ENCODE measurements at regions not wholly inside any gene's neighbourhood (a gene's known extent, or its start where the extent isn't known, plus 50 kb on each side); places are given as distances from the start of the nearest gene placed in this dataset.

GRCh38 chr2:140154271-140154670 is 1374.1 kb upstream of the NXPH2 start:
- no peak overlapping the region for H3K27ac ChIP-seq
- TF ChIP-seq, protein P1, sequence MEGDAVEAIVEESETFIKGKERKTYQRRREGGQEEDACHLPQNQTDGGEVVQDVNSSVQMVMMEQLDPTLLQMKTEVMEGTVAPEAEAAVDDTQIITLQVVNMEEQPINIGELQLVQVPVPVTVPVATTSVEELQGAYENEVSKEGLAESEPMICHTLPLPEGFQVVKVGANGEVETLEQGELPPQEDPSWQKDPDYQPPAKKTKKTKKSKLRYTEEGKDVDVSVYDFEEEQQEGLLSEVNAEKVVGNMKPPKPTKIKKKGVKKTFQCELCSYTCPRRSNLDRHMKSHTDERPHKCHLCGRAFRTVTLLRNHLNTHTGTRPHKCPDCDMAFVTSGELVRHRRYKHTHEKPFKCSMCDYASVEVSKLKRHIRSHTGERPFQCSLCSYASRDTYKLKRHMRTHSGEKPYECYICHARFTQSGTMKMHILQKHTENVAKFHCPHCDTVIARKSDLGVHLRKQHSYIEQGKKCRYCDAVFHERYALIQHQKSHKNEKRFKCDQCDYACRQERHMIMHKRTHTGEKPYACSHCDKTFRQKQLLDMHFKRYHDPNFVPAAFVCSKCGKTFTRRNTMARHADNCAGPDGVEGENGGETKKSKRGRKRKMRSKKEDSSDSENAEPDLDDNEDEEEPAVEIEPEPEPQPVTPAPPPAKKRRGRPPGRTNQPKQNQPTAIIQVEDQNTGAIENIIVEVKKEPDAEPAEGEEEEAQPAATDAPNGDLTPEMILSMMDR (conservative IDR thresholded peaks at IDR 0.05): no peak
- TF ChIP-seq ZFX (IDR thresholded peaks at IDR 0.05): no peak

DNA sequence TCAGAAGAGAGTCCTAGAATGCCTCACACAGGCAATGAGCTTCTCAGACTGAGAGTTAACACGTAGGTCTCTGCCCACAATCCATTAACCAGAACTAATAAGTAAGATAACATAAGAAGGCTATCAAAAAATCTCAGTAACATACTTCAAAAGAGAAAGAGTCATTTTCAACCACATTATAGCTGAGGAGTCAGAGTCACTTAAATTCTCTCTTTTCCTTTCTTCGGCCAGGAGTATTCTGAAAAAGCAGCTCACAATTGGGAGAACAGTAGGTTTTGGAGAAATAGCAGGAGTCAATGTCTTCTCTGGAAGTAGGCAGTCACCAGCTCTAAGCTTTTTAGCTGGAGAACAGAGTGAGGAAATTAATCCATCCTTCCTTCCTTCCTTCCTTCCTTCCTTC is 1364.4 kb upstream of the NXPH2 start:
- no peak for TF ChIP-seq ZFX (IDR thresholded peaks at IDR 0.05)
- TF ChIP-seq, protein P1 (conservative IDR thresholded peaks at IDR 0.05): no peak
- no peak overlapping the region for H3K27ac ChIP-seq

GRCh38 chr2:140138736-140139135 is 1358.5 kb upstream of the NXPH2 start:
- TF ChIP-seq ZFX (IDR thresholded peaks at IDR 0.05): no peak
- TF ChIP-seq, protein P1 (conservative IDR thresholded peaks at IDR 0.05): no peak
- H3K27ac ChIP-seq: no peak overlapping the region

DNA sequence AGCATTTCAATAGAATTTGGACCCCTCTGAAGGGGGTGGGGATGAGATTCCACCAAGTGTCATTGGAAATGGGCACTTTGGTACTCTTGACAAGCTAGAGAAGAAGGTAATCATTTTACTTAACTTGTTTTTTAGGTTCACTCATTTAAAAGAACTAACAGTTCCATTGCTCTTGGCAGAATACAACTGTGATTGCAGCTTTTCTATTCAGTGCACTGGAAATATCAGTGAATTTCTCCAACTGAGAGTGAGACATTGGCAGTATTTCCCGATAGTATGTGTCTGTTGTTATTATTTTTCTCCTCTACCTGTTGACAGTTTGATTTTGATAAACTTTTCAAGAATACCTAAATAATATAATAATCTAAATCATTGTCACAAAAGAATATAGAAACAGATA is 1356.7 kb upstream of the NXPH2 start:
- H3K27ac ChIP-seq: no peak overlapping the region
- no peak for TF ChIP-seq ZFX (IDR thresholded peaks at IDR 0.05)
- TF ChIP-seq, protein P1 (conservative IDR thresholded peaks at IDR 0.05): no peak

DNA sequence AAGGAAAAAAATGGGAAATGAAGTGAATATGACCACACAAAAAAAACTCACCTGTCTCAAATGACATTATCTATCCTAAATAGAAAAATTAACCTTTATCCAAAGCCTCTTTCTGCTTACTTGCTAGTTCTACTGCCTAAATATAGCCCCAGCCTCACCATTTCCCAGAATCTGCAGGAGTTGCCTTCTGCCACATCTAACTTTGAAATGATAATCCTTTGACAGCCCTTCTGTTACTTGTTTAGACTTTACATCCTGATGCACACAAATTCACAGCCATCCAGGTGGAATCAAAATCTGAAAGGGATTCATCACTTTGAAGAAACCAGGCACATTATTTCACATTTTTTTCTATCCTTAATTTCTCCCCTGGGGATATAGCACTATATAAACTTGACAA is 1356.2 kb upstream of the NXPH2 start:
- H3K27ac ChIP-seq: no peak overlapping the region
- TF ChIP-seq ZFX (IDR thresholded peaks at IDR 0.05): no peak
- TF ChIP-seq, protein P1 (conservative IDR thresholded peaks at IDR 0.05): no peak

DNA sequence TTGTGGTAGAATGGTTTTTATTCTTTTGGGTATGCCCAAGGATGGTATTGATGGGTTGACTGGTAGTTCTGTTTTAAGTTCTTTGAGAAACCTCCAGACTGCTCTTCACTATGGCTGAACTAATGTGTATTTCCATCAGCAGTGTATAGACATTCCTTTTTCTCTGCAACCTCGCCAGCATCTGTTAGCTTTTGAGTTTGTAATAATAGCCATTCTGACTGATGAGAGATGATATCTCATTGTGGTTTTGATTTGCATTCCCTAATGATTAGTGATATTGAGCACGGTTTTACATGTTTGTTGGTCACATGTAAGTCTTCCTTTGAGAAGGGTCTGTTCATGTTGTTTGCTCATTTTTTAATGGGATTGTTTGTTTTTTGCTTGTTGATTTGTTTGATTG is 1348.7 kb upstream of the NXPH2 start:
- no peak overlapping the region for H3K27ac ChIP-seq
- TF ChIP-seq, protein P1 (conservative IDR thresholded peaks at IDR 0.05): no peak
- TF ChIP-seq ZFX (IDR thresholded peaks at IDR 0.05): no peak

GRCh38 chr2:140122001-140122400 is 1341.8 kb upstream of the NXPH2 start:
- no peak overlapping the region for H3K27ac ChIP-seq
- TF ChIP-seq, protein P1 (conservative IDR thresholded peaks at IDR 0.05): no peak
- TF ChIP-seq ZFX (IDR thresholded peaks at IDR 0.05): no peak
